Ovary (tissue), 3 donors: ENCODE measurements at regions not wholly inside any gene's neighbourhood (a gene's known extent, or its start where the extent isn't known, plus 50 kb on each side); places are given as distances from the start of the nearest gene placed in this dataset.

Source experiments
- EP300 ChIP-seq: sonication (generic); formaldehyde crosslinking; IDR thresholded peaks from one replicate; pipeline ENCODE4 v1.6.1; 2017; ENCODE audit warnings: antibody characterized with exemption
- POLR2A ChIP-seq: fragments of 450-650 bp; IDR thresholded peaks from one replicate; pipeline ENCODE4 v1.6.1; 2017; ENCODE audit warnings: antibody characterized with exemption, mild to moderate bottlenecking, moderate library complexity
- TF ChIP-seq, protein P1 (sequence below), 3 donors: fragments of 450-650 bp in 2 of 3; fragments of 200-600 bp in 1 of 3; IDR thresholded peaks; one replicate each; pipeline versions ENCODE4 v1.5.1 to v1.8.0; 2016 to 2022; ENCODE audit warnings: antibody characterized with exemption in 3 of 3, mild to moderate bottlenecking in 1 of 3
- donor health status: DM: no; HTN: no; CAD: no.

- TF ChIP-seq, protein P1, sequence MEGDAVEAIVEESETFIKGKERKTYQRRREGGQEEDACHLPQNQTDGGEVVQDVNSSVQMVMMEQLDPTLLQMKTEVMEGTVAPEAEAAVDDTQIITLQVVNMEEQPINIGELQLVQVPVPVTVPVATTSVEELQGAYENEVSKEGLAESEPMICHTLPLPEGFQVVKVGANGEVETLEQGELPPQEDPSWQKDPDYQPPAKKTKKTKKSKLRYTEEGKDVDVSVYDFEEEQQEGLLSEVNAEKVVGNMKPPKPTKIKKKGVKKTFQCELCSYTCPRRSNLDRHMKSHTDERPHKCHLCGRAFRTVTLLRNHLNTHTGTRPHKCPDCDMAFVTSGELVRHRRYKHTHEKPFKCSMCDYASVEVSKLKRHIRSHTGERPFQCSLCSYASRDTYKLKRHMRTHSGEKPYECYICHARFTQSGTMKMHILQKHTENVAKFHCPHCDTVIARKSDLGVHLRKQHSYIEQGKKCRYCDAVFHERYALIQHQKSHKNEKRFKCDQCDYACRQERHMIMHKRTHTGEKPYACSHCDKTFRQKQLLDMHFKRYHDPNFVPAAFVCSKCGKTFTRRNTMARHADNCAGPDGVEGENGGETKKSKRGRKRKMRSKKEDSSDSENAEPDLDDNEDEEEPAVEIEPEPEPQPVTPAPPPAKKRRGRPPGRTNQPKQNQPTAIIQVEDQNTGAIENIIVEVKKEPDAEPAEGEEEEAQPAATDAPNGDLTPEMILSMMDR (IDR thresholded peaks at IDR 0.05): no peak
- TF ChIP-seq EP300: no peak
- no peak for TF ChIP-seq POLR2A
These were observed 70.4 kb upstream of the SIMC1 start for GRCh38 chr5:176167800-176168199.
